ENCODE measurements at regions not wholly inside any gene's neighbourhood (a gene's known extent, or its start where the extent isn't known, plus 50 kb on each side); places are given as distances from the start of the nearest gene placed in this dataset.

DNA sequence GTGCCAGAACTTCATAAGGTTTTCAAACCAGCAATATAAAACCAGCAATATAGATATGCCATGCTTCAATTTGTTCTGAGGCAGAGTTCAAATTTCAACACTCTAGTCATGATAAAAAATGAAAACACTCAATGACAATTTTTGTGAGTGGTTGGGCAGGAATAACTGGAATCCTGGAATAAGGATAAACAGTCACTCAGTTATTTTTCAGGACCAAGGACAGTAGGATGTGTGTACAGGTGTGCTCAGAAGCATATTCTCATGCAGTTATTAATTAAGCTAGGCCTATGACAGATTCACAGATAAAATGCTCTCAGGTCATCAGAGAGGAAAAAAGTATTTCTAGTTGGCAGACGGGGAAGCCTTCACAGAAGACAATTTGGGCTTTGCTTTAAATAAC, 117.3 kb upstream of the PPP2R2B start:
- H3K4me1 ChIP-seq (ENCODE audit: control insufficient read depth in 1 of 2, insufficient read depth in 2 of 2, low read depth in 1 of 2, low read length in 1 of 2) = no peaks in the 10 kb centered on the region; a peak in 1 of 4 replicates
- H3K4me3 ChIP-seq (ENCODE audit: low read depth in 2 of 2, low read length in 1 of 2) = no peak overlapping the region
- H3K9ac ChIP-seq = no peak overlapping the region
- H3F3A ChIP-seq (replicated peaks; ENCODE audit: insufficient read depth) = no peaks in the 10 kb centered on the region
- no peak for DNase-seq
- H3K79me2 ChIP-seq (ENCODE audit: insufficient read depth) = no peaks in the 10 kb centered on the region
- H3K9me3 ChIP-seq = no peaks in the 10 kb centered on the region
- no peaks in the 10 kb centered on the region for H4K20me1 ChIP-seq (ENCODE audit: insufficient read depth)
- ChIA-PET CTCF (no interaction called here), POLR2A (no interaction called here)
- H2AFZ ChIP-seq (ENCODE audit: low read depth) = no peak overlapping the region
- WGBS (ENCODE audit: low lambda C conversion rate) = 23% methylated on average over 1 of the region's 1 CpG
- H3K9me2 ChIP-seq = no peaks in the 10 kb centered on the region
- no peaks in the 10 kb centered on the region for H3K27me3 ChIP-seq (ENCODE audit: insufficient read depth)
- TF ChIP-seq, protein P1, sequence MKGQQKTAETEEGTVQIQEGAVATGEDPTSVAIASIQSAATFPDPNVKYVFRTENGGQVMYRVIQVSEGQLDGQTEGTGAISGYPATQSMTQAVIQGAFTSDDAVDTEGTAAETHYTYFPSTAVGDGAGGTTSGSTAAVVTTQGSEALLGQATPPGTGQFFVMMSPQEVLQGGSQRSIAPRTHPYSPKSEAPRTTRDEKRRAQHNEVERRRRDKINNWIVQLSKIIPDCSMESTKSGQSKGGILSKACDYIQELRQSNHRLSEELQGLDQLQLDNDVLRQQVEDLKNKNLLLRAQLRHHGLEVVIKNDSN (IDR thresholded peaks at IDR 0.05; ENCODE audit: borderline replicate concordance, low read depth) = no peak
- TF ChIP-seq, protein P2, sequence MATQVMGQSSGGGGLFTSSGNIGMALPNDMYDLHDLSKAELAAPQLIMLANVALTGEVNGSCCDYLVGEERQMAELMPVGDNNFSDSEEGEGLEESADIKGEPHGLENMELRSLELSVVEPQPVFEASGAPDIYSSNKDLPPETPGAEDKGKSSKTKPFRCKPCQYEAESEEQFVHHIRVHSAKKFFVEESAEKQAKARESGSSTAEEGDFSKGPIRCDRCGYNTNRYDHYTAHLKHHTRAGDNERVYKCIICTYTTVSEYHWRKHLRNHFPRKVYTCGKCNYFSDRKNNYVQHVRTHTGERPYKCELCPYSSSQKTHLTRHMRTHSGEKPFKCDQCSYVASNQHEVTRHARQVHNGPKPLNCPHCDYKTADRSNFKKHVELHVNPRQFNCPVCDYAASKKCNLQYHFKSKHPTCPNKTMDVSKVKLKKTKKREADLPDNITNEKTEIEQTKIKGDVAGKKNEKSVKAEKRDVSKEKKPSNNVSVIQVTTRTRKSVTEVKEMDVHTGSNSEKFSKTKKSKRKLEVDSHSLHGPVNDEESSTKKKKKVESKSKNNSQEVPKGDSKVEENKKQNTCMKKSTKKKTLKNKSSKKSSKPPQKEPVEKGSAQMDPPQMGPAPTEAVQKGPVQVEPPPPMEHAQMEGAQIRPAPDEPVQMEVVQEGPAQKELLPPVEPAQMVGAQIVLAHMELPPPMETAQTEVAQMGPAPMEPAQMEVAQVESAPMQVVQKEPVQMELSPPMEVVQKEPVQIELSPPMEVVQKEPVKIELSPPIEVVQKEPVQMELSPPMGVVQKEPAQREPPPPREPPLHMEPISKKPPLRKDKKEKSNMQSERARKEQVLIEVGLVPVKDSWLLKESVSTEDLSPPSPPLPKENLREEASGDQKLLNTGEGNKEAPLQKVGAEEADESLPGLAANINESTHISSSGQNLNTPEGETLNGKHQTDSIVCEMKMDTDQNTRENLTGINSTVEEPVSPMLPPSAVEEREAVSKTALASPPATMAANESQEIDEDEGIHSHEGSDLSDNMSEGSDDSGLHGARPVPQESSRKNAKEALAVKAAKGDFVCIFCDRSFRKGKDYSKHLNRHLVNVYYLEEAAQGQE (IDR thresholded peaks at IDR 0.05; ENCODE audit: low read depth, low read length) = peak; percentile 69; the same call in 1 of the 2 replicates
- no peak for TF ChIP-seq TEAD4 (IDR thresholded peaks at IDR 0.05; ENCODE audit: borderline replicate concordance, insufficient read depth)
- no peak for TF ChIP-seq GABPA (IDR thresholded peaks at IDR 0.05; ENCODE audit: low read depth)
- no peaks in the 10 kb centered on the region for H3K36me3 ChIP-seq (replicated peaks in 1 of 2; ENCODE audit: control insufficient read depth in 1 of 2, insufficient read depth in 2 of 2, low read length in 1 of 2)
- no peak overlapping the region for H3K27ac ChIP-seq (ENCODE audit: low read depth in 2 of 2, low read length in 1 of 2)
- no peak overlapping the region for H3K4me2 ChIP-seq

DNA sequence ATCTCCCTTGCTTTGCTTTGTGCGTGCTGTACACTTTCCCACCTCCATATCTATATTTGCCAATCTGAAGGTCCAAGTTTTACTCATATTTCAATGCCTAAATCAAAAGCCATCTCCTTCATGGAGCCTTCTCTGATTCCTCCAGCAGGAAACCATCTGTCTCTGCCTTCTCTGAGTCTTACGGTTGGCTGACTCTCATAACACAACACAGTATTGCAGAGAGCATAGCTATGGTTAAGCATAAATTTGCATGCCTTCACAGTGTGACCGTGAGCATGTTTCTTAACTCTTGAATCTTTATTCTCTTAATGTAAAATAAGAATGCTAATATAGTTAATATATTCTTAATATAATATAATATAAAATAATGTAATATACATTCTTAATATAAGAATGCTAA, 136.8 kb upstream of the PPP2R2B start:
- Histone ChIP-seq H3K4me2 (no peak overlapping the region), H3K9me3 (no peaks in the 10 kb centered on the region), H2AFZ (ENCODE audit: low read depth) (no peak overlapping the region), H4K20me1 (ENCODE audit: insufficient read depth) (no peaks in the 10 kb centered on the region), H3K27ac (ENCODE audit: low read depth in 2 of 2, low read length in 1 of 2) (no peak overlapping the region), H3K9me2 (no peaks in the 10 kb centered on the region), H3K9ac (no peak overlapping the region), H3K4me3 (ENCODE audit: low read depth in 2 of 2, low read length in 1 of 2) (no peak overlapping the region), H3K36me3 (replicated peaks in 1 of 2; ENCODE audit: control insufficient read depth in 1 of 2, insufficient read depth in 2 of 2, low read length in 1 of 2) (no peaks in the 10 kb centered on the region), H3K27me3 (ENCODE audit: insufficient read depth) (no peaks in the 10 kb centered on the region), H3F3A (replicated peaks; ENCODE audit: insufficient read depth) (no peaks in the 10 kb centered on the region), H3K4me1 (ENCODE audit: control insufficient read depth in 1 of 2, insufficient read depth in 2 of 2, low read depth in 1 of 2, low read length in 1 of 2) (peaks cover 0 to 3% of the 10 kb centered on the region in 2 experiments; a peak in 2 of 4 replicates), H3K79me2 (ENCODE audit: insufficient read depth) (no peaks in the 10 kb centered on the region)
- TF ChIP-seq SMC3 (IDR thresholded peaks at IDR 0.05; ENCODE audit: low read depth, low read length) (no peak), SIN3A (IDR thresholded peaks at IDR 0.05; ENCODE audit: borderline replicate concordance, low read depth, low read length) (no peak), RFX5 (IDR thresholded peaks at IDR 0.05; ENCODE audit: low read length) (no peak), TAF1 (IDR thresholded peaks at IDR 0.05; ENCODE audit: borderline replicate concordance, low read depth, low read length) (no peak), TCF12 (IDR thresholded peaks at IDR 0.05) (no peak), GATA2 (CRISPR knock-in tag; IDR thresholded peaks at IDR 0.05) (no peak), POLR2AphosphoS5 (IDR thresholded peaks at IDR 0.05; ENCODE audit: low read depth, low read length) (no peak), YY1 (IDR thresholded peaks at IDR 0.05; ENCODE audit: low read depth) (no peak)
- TF ChIP-seq, protein P1 (IDR thresholded peaks at IDR 0.05; ENCODE audit: borderline replicate concordance, low read depth) = no peak
- no peak for DNase-seq
- CTCF ChIA-PET = no interaction called here
- 72% methylated on average over 3 of the region's 3 CpGs for WGBS (ENCODE audit: low lambda C conversion rate)
- POLR2A ChIA-PET = no interaction called here
